CD1c-positive myeloid dendritic cell (primary cell): ENCODE measurements at regions not wholly inside any gene's neighbourhood (a gene's known extent, or its start where the extent isn't known, plus 50 kb on each side); places are given as distances from the start of the nearest gene placed in this dataset.

Experiments
- DNase-seq: peaks from one replicate; pipeline ENCODE4 v3.0.0-alpha.2; 2016; ENCODE audit errors: extremely low spot score

- DNase-seq = no peak
These were observed 723.8 kb downstream of the BCL11B start for GRCh38 chr14:98548071-98548686.

- DNase-seq = no peak
These were observed 721.0 kb downstream of the BCL11B start for GRCh38 chr14:98551028-98551427.

GRCh38 chr14:98555440-98555839 lies 716.6 kb downstream of the BCL11B start:
- no peak for DNase-seq

- DNase-seq = no peak
These were observed 708.0 kb downstream of the BCL11B start for GRCh38 chr14:98564006-98564405.

- no peak for DNase-seq
These were observed 707.5 kb downstream of the BCL11B start for GRCh38 chr14:98564541-98564940.

GRCh38 chr14:98571104-98571503 lies 700.9 kb downstream of the BCL11B start:
- no peak for DNase-seq

GRCh38 chr14:98573082-98573481 lies 698.9 kb downstream of the BCL11B start:
- no peak for DNase-seq

- DNase-seq = no peak
These were observed 695.5 kb downstream of the BCL11B start for GRCh38 chr14:98576463-98576862.

- DNase-seq = no peak
These were observed 693.8 kb downstream of the BCL11B start for GRCh38 chr14:98578204-98578603.

- DNase-seq = no peak
These were observed 692.9 kb downstream of the BCL11B start for GRCh38 chr14:98579140-98579539.

- DNase-seq = no peak
These were observed 691.8 kb downstream of the BCL11B start for GRCh38 chr14:98580131-98580678.

GRCh38 chr14:98582276-98582675 lies 689.7 kb downstream of the BCL11B start:
- no peak for DNase-seq

- no peak for DNase-seq
These were observed 680.8 kb downstream of the BCL11B start for GRCh38 chr14:98591161-98591560.

GRCh38 chr14:98592611-98593170 lies 679.3 kb downstream of the BCL11B start:
- no peak for DNase-seq

- no peak for DNase-seq
These were observed 678.6 kb downstream of the BCL11B start for GRCh38 chr14:98593361-98593761.

GRCh38 chr14:98594156-98594555 lies 677.8 kb downstream of the BCL11B start:
- DNase-seq = no peak

GRCh38 chr14:98598576-98598975 lies 673.4 kb downstream of the BCL11B start:
- DNase-seq = no peak

- no peak for DNase-seq
These were observed 672.9 kb downstream of the BCL11B start for GRCh38 chr14:98599082-98599481.

GRCh38 chr14:98602983-98603382 lies 669.0 kb downstream of the BCL11B start:
- DNase-seq = no peak

- no peak for DNase-seq
These were observed 667.0 kb downstream of the BCL11B start for GRCh38 chr14:98605043-98605442.

GRCh38 chr14:98606041-98606640 lies 665.9 kb downstream of the BCL11B start:
- DNase-seq = no peak

- no peak for DNase-seq
These were observed 665.2 kb downstream of the BCL11B start for GRCh38 chr14:98606816-98607215.

- DNase-seq = no peak
These were observed 664.6 kb downstream of the BCL11B start for GRCh38 chr14:98607341-98607910.
